ENCODE measurements at regions not wholly inside any gene's neighbourhood (a gene's known extent, or its start where the extent isn't known, plus 50 kb on each side); places are given as distances from the start of the nearest gene placed in this dataset.

DNA sequence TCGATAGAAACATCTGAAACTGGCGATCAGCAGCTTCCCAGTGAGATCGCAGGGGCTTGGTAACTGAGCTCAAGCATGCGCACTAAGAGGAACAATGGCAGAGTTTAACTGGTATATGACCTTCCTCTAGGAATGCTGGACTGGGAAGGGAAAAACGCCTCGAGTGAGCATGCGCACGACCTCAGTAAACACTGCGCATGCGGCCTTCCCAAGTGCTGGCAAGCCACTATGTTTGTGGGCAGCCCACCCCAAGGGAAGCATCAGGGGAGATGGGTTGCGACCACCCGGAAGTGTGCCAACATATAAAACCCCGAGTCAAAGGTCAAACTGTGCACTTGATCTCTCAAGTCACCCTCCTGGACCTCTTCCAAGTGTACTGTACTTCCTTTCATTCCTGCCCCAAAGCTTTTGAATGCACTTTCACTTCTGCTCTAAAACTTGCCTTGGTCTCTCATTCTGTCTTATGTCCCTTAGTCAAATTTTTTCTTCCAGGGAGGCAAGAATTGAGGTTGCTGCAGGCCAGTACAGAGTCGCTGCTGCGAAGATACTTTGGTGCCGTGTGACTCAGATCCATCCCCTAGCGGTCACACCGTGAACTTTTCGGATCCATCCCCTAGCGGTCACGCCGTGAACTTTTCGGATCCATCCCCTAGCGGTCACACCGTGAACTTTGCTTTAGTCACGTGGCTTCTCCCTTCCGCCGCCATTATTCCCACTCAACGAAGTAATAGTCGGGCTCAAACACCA lies 243.3 kb downstream of the FAM43A start:
- DNase-seq: peak in 1 of 2 donors; percentile 4

- no peak for DNase-seq
Observed at GRCh38 chr3:194929578-194929960, 243.9 kb downstream of the FAM43A start.

DNA sequence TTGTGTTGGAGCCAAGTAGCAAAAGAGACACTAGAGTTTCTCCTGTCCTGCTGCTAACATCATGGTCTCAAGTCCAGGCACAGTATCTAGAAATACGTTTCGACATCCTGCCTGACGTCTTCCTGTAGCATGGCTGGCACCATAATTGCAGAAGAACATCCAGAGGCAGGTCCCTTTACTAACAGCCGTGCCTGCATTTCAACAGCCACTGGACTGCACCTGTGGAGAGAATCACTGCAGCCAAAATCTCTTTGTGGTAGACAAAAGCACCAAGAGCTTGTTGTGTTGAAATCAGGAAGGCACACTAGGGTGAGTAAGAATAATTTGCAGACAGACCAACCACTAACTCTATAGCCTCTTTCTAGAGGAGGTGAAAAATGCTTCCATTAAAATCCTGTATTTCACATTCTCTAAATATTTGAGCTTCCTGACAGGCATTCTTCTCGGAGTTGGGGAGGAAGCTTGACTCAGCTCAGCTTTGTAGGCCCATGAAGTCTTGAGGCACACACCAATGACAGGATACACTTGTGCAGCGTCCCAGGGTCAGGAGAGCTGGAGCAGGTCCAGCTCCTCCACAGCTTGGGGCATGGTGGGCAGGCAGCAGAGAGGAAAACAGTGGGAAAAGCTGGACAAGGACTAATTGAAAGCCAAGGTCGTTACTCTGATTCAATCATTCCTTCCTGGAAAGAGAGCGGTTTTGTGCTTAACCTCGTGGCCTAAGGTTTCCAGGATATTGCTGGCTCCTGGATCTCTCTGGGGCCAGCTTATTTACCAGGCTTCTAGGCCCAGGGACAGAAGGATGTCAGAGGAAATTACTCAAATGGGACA lies 244.9 kb downstream of the FAM43A start:
- no peak for DNase-seq

GRCh38 chr3:194931347-194931746 lies 245.7 kb downstream of the FAM43A start:
- no peak for DNase-seq

GRCh38 chr3:194931865-194932264 lies 246.2 kb downstream of the FAM43A start:
- no peak for DNase-seq

GRCh38 chr3:194933465-194933864 lies 247.8 kb downstream of the FAM43A start:
- DNase-seq: no peak

- DNase-seq: no peak
Observed at GRCh38 chr3:194935061-194935460, 249.4 kb downstream of the FAM43A start.

DNA sequence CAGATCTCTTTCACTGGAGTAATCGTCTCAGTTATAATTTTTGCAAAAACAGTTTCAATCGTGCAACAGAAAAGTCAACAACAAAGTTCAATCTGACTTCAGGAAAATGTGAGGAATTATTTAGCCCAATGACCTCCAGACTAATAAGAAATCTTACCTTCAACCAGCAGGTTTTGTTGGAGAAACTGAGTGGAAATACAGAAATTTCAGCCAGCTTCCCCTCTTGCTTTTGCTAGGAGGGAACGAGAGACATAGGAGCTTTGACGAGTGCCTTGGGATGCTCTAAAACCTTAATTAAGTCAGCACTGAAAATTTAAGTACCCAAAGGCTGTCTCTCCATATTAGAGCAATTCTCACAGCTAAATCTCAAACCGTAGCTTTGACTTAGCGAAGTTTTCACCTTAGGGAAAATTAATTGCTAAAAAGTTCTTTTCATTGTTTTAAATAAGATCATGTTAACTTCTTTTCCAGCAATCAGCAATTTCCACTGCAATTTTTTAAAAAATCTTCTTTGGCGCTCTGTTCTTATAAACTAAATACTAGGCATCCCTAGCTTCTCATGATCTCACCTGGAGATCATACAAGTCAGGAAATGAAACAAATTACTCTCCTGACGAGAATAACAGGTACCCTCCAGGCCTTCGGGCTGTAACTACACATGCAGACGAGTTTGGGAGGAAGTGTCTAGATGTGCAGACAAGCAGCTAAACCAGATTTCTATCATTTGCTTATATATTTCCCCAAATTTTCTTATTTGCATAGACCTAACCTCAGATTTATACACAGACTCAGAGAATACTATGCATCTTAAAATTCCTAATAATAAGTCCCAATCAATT lies 250.2 kb downstream of the FAM43A start:
- DNase-seq: no peak

- DNase-seq: no peak
Observed at GRCh38 chr3:194936659-194937058, 251.0 kb downstream of the FAM43A start.

- no peak for DNase-seq
Observed at GRCh38 chr3:194937144-194937543, 251.5 kb downstream of the FAM43A start.

- no peak for DNase-seq
Observed at GRCh38 chr3:194937882-194938321, 252.2 kb downstream of the FAM43A start.

GRCh38 chr3:194938845-194939531 lies 253.3 kb downstream of the FAM43A start:
- DNase-seq: no peak

DNA sequence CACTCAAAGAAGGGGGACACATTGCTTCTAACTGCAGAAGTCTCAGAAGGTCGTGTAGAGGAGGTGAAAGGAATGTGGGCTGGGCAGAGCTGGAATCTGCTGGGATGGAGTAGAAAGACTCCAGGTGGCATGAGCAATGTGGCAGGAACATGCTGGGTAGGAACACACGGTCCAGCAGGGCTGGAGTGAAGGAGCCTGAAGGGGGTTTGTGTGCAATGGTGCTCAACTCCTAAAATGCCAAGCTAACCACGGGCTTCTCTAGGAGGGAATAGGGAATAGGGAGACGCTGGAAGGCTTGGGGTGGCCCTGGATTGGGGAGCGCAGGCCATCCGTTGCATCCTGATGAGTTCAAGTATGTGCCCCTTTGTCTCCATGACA lies 253.8 kb downstream of the FAM43A start:
- DNase-seq: no peak

DNA sequence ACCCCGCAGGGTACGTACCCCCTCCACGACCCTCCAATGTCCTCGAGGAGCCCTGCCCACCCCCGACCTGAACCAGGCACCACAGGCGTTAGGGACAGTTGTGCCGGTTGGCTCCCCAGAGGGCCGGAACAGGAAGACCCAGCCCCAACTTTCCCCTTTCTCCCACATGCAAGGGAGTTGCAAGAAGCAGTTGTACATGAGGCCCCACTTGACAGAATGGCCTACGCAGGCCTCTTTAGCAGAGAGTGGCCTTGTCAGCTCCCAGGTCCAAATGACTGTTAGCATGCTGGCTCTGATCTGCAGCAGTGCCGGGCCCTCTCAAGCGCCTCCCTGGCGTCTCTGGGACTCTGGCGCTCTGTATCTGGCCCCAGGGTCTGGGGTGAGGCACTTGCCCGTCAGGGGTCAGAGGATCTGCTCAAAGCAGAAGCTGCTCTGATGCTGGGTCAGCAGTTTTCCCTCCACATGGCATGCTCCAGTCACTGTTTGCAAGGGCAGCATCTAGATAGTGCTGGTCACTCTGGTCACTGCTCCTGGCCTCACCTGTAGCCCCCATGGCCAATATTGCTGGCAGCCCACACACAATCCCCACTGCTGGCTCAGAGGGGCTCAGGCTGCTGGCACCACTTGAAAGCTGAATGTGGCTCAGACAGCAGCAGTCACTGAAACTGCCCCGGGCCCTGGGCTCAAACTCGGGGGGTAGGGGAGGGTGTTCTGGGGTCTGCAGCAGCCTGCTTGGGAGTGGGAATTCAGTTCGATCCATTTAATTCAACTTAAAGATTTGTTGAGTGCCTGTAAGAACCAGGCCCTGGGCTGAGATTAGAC lies 254.5 kb downstream of the FAM43A start:
- no peak for DNase-seq

DNA sequence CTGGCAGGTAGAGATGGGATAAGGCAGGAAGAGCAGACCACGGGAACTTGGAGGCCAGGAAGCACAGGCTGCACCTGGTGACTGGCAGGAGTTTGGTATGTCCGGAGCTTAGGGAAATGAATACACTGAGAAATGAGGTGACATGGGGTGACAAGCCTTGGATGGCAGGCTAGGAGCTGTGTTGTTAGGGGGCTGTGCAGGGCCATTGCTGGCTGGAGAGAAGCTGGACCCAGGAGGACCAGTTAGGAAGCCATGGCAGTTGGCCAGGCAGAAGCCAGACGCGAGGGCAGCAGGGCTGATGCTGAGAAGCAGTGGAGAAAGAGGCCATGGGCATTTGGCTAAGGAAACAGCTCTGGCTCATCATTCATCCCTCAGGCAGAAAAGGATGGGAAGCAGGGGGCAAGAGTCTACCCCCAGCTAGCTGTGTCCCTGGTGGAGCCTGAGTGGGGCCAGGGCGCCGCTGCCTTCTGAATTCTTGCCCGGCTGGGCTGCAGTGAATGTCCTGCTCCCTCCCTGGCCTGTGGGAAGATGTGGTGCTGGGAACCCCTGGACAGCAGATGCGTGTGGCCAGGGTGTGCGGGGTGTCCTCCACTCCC lies 255.8 kb downstream of the FAM43A start:
- DNase-seq: no peak

- DNase-seq: no peak
Observed at GRCh38 chr3:194941956-194942511, 256.4 kb downstream of the FAM43A start.

DNA sequence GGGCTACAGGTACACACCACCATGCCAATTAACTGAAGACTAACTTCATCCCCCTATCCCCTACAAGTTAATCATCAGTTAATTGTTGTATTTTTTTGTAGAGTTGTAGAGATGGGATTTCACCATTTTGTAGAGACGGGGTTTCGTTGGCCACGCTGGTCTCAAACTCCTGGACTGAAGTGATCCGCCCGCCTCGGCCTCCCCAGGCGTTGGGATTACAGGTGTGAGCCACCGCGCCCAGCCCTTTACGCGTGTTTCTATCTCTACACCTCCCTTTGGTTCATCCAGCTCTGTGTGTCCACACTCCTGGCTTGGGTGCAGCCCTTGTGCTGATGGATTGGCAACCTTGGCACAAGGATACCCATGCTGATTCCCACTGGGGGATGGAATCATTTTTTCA lies 258.8 kb downstream of the FAM43A start:
- DNase-seq: no peak

GRCh38 chr3:194945508-194945907 lies 259.8 kb downstream of the FAM43A start:
- no peak for DNase-seq

GRCh38 chr3:194946091-194946490 lies 260.4 kb downstream of the FAM43A start:
- no peak for DNase-seq

GRCh38 chr3:194949592-194949991 lies 263.9 kb downstream of the FAM43A start:
- no peak for DNase-seq

All from stimulated activated CD4-positive, alpha-beta T cell treated with anti-CD3 and anti-CD28 coated beads, Interleukin-2, amount 100 ng/mL, for 24 hours (primary cell).